ENCODE measurements at regions not wholly inside any gene's neighbourhood (a gene's known extent, or its start where the extent isn't known, plus 50 kb on each side); places are given as distances from the start of the nearest gene placed in this dataset.

DNA sequence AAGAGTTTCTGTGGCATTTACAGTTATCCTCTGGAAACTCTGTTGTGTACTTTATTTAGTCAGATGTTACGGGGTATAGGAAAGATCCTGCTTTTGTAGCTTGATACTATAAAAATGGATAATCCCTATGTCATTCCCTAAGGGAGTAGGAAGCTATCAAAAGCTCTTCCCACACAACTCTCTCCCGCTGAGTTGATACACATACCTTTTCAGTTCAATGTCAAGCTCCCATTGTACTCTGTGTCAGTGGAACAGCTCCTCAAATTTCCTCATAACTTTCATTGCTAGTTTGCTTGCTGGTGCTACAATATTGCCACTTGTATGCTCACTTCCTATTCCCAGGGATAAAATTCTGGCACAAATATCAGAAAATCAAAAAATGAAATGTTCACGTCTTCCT is 893.3 kb upstream of the GBE1 start:
- no peaks in the 10 kb centered on the region for H3K27me3 ChIP-seq (ENCODE audit: control insufficient read depth, extremely low read depth, insufficient read depth, low read length)
- no peak overlapping the region for H3K27ac ChIP-seq (ENCODE audit: control insufficient read depth, insufficient read depth, low read length)
- TF ChIP-seq CTCF (optimal IDR thresholded peaks at IDR 0.05 in 1 of 3, IDR thresholded peaks at IDR 0.05 in 1 of 3, conservative IDR thresholded peaks at IDR 0.05 in 1 of 3; ENCODE audit: extremely low read depth in 1 of 3, insufficient read depth in 2 of 3, low read length in 3 of 3) (no peak), EZH2 (IDR thresholded peaks at IDR 0.05; ENCODE audit: low read length) (no peak)
- no peaks in the 10 kb centered on the region for H3K4me1 ChIP-seq (ENCODE audit: control insufficient read depth, extremely low read depth, insufficient read depth, low read length)
- no peak overlapping the region for H2AFZ ChIP-seq (ENCODE audit: control insufficient read depth, low read length)
- dilution Hi-C loops (cut with MboI; ENCODE audit: extremely low pct_ligation_motif_present, low sequenced_read_pairs): no loop called here
- H3K79me2 ChIP-seq (ENCODE audit: control insufficient read depth, insufficient read depth, low read length): no peaks in the 10 kb centered on the region
- FAIRE-seq (no peak), DNase-seq (ENCODE audit: low read depth, low spot score) (no peak)
- H3K4me2 ChIP-seq (ENCODE audit: control insufficient read depth, extremely low read depth, insufficient read depth, low read depth, low read length): no peak overlapping the region
- no peaks in the 10 kb centered on the region for H3K9me3 ChIP-seq (ENCODE audit: control insufficient read depth, low read depth, low read length)
- H3K36me3 ChIP-seq (ENCODE audit: control insufficient read depth in 2 of 2, extremely low read depth in 1 of 2, insufficient read depth in 2 of 2, low read length in 2 of 2): no peaks in the 10 kb centered on the region
- H3K9me1 ChIP-seq (ENCODE audit: control insufficient read depth, extremely low read depth, insufficient read depth, low read length): no peaks in the 10 kb centered on the region
- H3K4me3 ChIP-seq (ENCODE audit: control insufficient read depth in 2 of 3, extremely low read depth in 1 of 3, insufficient read depth in 2 of 3, low read depth in 1 of 3, low read length in 3 of 3): no peak overlapping the region
- no peak overlapping the region for H3K9ac ChIP-seq (ENCODE audit: control insufficient read depth, extremely low read depth, insufficient read depth, low read length)
- H4K20me1 ChIP-seq (ENCODE audit: control insufficient read depth, extremely low read depth, insufficient read depth, low read length): no peaks in the 10 kb centered on the region

DNA sequence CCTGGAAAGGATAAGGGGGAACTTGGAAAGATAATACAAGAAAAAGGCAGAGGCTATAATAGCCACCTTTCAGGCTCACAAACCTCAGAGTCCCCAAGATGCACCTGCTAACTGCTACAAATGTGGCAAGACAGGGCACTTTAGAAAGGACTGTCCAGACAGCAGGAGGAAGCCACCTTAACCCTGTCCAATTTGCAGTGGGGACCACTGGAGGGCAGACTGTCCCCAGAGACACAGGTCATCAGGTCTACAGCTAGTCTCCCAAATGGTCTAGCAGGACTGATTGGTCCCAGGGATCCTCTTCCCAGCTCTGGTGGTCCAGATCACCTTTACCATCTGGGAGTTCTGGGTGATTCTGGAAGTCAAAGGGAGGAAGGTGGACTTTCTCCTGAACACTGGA is 882.5 kb upstream of the GBE1 start:
- no peak overlapping the region for H3K4me3 ChIP-seq (ENCODE audit: control insufficient read depth in 2 of 3, extremely low read depth in 1 of 3, insufficient read depth in 2 of 3, low read depth in 1 of 3, low read length in 3 of 3)
- dilution Hi-C loops (cut with MboI; ENCODE audit: extremely low pct_ligation_motif_present, low sequenced_read_pairs): no loop called here
- TF ChIP-seq EZH2 (IDR thresholded peaks at IDR 0.05; ENCODE audit: low read length): no peak
- peak in 2 of 3 experiments; percentile 15 to 57 for TF ChIP-seq CTCF (optimal IDR thresholded peaks at IDR 0.05 in 1 of 3, IDR thresholded peaks at IDR 0.05 in 1 of 3, conservative IDR thresholded peaks at IDR 0.05 in 1 of 3; ENCODE audit: extremely low read depth in 1 of 3, insufficient read depth in 2 of 3, low read length in 3 of 3)
- no peak overlapping the region for H3K9ac ChIP-seq (ENCODE audit: control insufficient read depth, extremely low read depth, insufficient read depth, low read length)
- peaks cover 5% of the 10 kb centered on the region for H3K4me1 ChIP-seq (ENCODE audit: control insufficient read depth, extremely low read depth, insufficient read depth, low read length)
- H3K9me3 ChIP-seq (ENCODE audit: control insufficient read depth, low read depth, low read length): no peaks in the 10 kb centered on the region
- H3K27ac ChIP-seq (ENCODE audit: control insufficient read depth, insufficient read depth, low read length): no peak overlapping the region
- H3K27me3 ChIP-seq (ENCODE audit: control insufficient read depth, extremely low read depth, insufficient read depth, low read length): no peaks in the 10 kb centered on the region
- no peak overlapping the region for H2AFZ ChIP-seq (ENCODE audit: control insufficient read depth, low read length)
- H3K4me2 ChIP-seq (ENCODE audit: control insufficient read depth, extremely low read depth, insufficient read depth, low read depth, low read length): no peak overlapping the region
- no peak for FAIRE-seq
- H3K9me1 ChIP-seq (ENCODE audit: control insufficient read depth, extremely low read depth, insufficient read depth, low read length): no peaks in the 10 kb centered on the region
- no peaks in the 10 kb centered on the region for H4K20me1 ChIP-seq (ENCODE audit: control insufficient read depth, extremely low read depth, insufficient read depth, low read length)
- DNase-seq (ENCODE audit: low read depth, low spot score): no peak
- H3K36me3 ChIP-seq (ENCODE audit: control insufficient read depth in 2 of 2, extremely low read depth in 1 of 2, insufficient read depth in 2 of 2, low read length in 2 of 2): no peaks in the 10 kb centered on the region
- no peaks in the 10 kb centered on the region for H3K79me2 ChIP-seq (ENCODE audit: control insufficient read depth, insufficient read depth, low read length)

Measured in keratinocyte (primary cell).